ENCODE measurements at regions not wholly inside any gene's neighbourhood (a gene's known extent, or its start where the extent isn't known, plus 50 kb on each side); places are given as distances from the start of the nearest gene placed in this dataset.

GRCh38 chr4:110826656-110827055 lies 203.8 kb upstream of the PITX2 start:
- TF ChIP-seq, protein P1, sequence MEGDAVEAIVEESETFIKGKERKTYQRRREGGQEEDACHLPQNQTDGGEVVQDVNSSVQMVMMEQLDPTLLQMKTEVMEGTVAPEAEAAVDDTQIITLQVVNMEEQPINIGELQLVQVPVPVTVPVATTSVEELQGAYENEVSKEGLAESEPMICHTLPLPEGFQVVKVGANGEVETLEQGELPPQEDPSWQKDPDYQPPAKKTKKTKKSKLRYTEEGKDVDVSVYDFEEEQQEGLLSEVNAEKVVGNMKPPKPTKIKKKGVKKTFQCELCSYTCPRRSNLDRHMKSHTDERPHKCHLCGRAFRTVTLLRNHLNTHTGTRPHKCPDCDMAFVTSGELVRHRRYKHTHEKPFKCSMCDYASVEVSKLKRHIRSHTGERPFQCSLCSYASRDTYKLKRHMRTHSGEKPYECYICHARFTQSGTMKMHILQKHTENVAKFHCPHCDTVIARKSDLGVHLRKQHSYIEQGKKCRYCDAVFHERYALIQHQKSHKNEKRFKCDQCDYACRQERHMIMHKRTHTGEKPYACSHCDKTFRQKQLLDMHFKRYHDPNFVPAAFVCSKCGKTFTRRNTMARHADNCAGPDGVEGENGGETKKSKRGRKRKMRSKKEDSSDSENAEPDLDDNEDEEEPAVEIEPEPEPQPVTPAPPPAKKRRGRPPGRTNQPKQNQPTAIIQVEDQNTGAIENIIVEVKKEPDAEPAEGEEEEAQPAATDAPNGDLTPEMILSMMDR (IDR thresholded peaks at IDR 0.05; ENCODE audit: control extremely low read depth in 1 of 3, insufficient read depth in 1 of 3, low read depth in 1 of 3, low read length in 3 of 3) = no peak
- TF ChIP-seq CEBPB (IDR thresholded peaks at IDR 0.05; ENCODE audit: low read depth, low read length) (no peak), POLR2A (IDR thresholded peaks at IDR 0.05; ENCODE audit: control extremely low read depth in 1 of 2, low read depth in 2 of 2, low read length in 2 of 2) (no peak), RNF2 (IDR thresholded peaks at IDR 0.05; ENCODE audit: borderline replicate concordance, low read depth, low read length, missing control alignments, poor library complexity, severe bottlenecking) (no peak), CBX5 (IDR thresholded peaks at IDR 0.05; ENCODE audit: low read depth, low read length) (no peak), FOSL1 (IDR thresholded peaks at IDR 0.05; ENCODE audit: insufficient read depth, low read depth, low read length) (no peak), CREB1 (IDR thresholded peaks at IDR 0.05) (no peak), JUN (IDR thresholded peaks at IDR 0.05; ENCODE audit: low read depth, low read length) (no peak), SIN3A (conservative IDR thresholded peaks at IDR 0.05 in 1 of 2, IDR thresholded peaks at IDR 0.05 in 1 of 2; ENCODE audit: low read depth in 1 of 2, low read length in 2 of 2) (no peak), NRF1 (IDR thresholded peaks at IDR 0.05; ENCODE audit: low read depth, low read length) (no peak), POLR2AphosphoS5 (IDR thresholded peaks at IDR 0.05; ENCODE audit: low read depth, low read length) (no peak), RFX5 (IDR thresholded peaks at IDR 0.05; ENCODE audit: borderline replicate concordance, low read depth, low read length) (no peak)
